ENCODE measurements at regions not wholly inside any gene's neighbourhood (a gene's known extent, or its start where the extent isn't known, plus 50 kb on each side); places are given as distances from the start of the nearest gene placed in this dataset.
A peak's percentile ranks its signal among the peaks of the same experiment; 100 is the strongest.

GRCh38 chr7:22008087-22008486 is 62.4 kb upstream of the CDCA7L start:
- Histone ChIP-seq H3K36me3 (no peaks in the 10 kb centered on the region), H3K9me3 (no peaks in the 10 kb centered on the region), H3K27me3 (no peaks in the 10 kb centered on the region), H3K27ac (no peak overlapping the region), H3K4me1 (no peaks in the 10 kb centered on the region), H3K4me3 (no peak overlapping the region)
- intact Hi-C loops (cut with DNase I; ENCODE audit: low total_unique reads): no loop called here
- no peak for DNase-seq
- TF ChIP-seq POLR2A (IDR thresholded peaks at IDR 0.05) (no peak), CTCF (IDR thresholded peaks at IDR 0.05) (no peak)

- no peaks in the 10 kb centered on the region for H3K27me3 ChIP-seq
- TF ChIP-seq CTCF (IDR thresholded peaks at IDR 0.05) (no peak), POLR2A (IDR thresholded peaks at IDR 0.05) (no peak)
- no peaks in the 10 kb centered on the region for H3K9me3 ChIP-seq
- intact Hi-C loops (cut with DNase I; ENCODE audit: low total_unique reads): no loop called here
- no peak overlapping the region for H3K27ac ChIP-seq
- no peak overlapping the region for H3K4me3 ChIP-seq
- H3K36me3 ChIP-seq: no peaks in the 10 kb centered on the region
- H3K4me1 ChIP-seq: no peaks in the 10 kb centered on the region
- no peak for DNase-seq
Measured at GRCh38 chr7:22005151-22005550, 59.5 kb upstream of the CDCA7L start.

GRCh38 chr7:22002726-22003125 is 57.0 kb upstream of the CDCA7L start:
- no peaks in the 10 kb centered on the region for H3K4me1 ChIP-seq
- no peaks in the 10 kb centered on the region for H3K9me3 ChIP-seq
- no peak overlapping the region for H3K27ac ChIP-seq
- intact Hi-C loops (cut with DNase I; ENCODE audit: low total_unique reads): no loop called here
- no peak overlapping the region for H3K4me3 ChIP-seq
- DNase-seq: no peak
- no peaks in the 10 kb centered on the region for H3K27me3 ChIP-seq
- H3K36me3 ChIP-seq: no peaks in the 10 kb centered on the region
- no peak for TF ChIP-seq CTCF (IDR thresholded peaks at IDR 0.05)

GRCh38 chr7:22001345-22002004 is 55.8 kb upstream of the CDCA7L start:
- Histone ChIP-seq H3K9me3 (no peaks in the 10 kb centered on the region), H3K27ac (no peak overlapping the region), H3K27me3 (no peaks in the 10 kb centered on the region), H3K4me1 (no peaks in the 10 kb centered on the region), H3K36me3 (no peaks in the 10 kb centered on the region), H3K4me3 (no peak overlapping the region)
- intact Hi-C loops (cut with DNase I; ENCODE audit: low total_unique reads): no loop called here
- TF ChIP-seq CTCF (IDR thresholded peaks at IDR 0.05) (peak; percentile 63 to 81 (median 70)), POLR2A (IDR thresholded peaks at IDR 0.05) (no peak)
- DNase-seq: no peak

- no peaks in the 10 kb centered on the region for H3K27me3 ChIP-seq
- no peak for DNase-seq
- no peaks in the 10 kb centered on the region for H3K36me3 ChIP-seq
- TF ChIP-seq POLR2A (IDR thresholded peaks at IDR 0.05) (no peak), CTCF (IDR thresholded peaks at IDR 0.05) (no peak)
- H3K27ac ChIP-seq: no peak overlapping the region
- H3K4me1 ChIP-seq: no peaks in the 10 kb centered on the region
- no peaks in the 10 kb centered on the region for H3K9me3 ChIP-seq
- intact Hi-C loops (cut with DNase I; ENCODE audit: low total_unique reads): no loop called here
- no peak overlapping the region for H3K4me3 ChIP-seq
Measured at GRCh38 chr7:21999896-22000295, 54.2 kb upstream of the CDCA7L start.
